ENCODE measurements at regions not wholly inside any gene's neighbourhood (a gene's known extent, or its start where the extent isn't known, plus 50 kb on each side); places are given as distances from the start of the nearest gene placed in this dataset.
"Not testable (repeated sequence)": the region's sequence is repeated elsewhere in the genome, so short reads cannot be mapped to it uniquely, and the experiment has no call there.

DNA sequence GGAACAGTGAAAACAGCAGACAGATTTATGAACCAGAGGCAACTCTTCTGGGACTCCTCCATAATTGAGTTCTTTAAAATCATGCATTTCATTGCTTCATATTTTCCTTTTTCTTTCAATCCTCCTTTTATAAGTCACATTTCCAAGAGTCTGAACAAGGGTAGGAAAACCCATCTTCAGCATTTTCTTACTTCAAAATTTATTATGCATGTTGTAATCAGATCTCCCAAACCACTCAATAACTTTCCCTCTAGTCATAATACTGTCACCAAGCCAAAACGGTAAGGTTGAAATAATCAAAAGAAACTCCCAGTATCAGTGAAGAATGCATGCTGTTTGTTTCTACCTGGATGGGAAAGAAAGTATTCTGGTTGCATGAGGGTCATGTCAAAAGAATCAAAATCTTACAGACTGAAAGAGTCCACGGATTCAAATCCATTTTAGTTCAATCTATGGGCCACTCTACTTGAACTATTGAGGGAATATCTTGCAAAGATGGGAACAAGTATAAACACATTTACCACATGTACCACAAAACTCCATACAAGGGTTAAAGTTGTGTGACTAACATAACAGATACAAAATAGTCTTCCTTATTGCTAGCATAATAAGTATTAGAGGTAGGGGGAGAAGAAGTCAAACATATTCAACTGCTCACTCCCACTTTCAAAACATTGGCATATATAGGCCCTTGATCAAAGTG lies 797.3 kb downstream of the MAT2B start:
- POLR2A ChIA-PET: no interaction called here
- Mint-ChIP-seq H3K36me3 (no peaks in the 10 kb centered on the region), H3K27me3 (no peaks in the 10 kb centered on the region), H3K4me3 (no peak overlapping the region), H3K9me3 (peaks cover 0 to 10% (median 2%) of the 10 kb centered on the region in 9 donors), H3K27ac (no peak overlapping the region), H3K4me1 (no peaks in the 10 kb centered on the region)
- DNase-seq (no peak), ATAC-seq (no peak)

DNA sequence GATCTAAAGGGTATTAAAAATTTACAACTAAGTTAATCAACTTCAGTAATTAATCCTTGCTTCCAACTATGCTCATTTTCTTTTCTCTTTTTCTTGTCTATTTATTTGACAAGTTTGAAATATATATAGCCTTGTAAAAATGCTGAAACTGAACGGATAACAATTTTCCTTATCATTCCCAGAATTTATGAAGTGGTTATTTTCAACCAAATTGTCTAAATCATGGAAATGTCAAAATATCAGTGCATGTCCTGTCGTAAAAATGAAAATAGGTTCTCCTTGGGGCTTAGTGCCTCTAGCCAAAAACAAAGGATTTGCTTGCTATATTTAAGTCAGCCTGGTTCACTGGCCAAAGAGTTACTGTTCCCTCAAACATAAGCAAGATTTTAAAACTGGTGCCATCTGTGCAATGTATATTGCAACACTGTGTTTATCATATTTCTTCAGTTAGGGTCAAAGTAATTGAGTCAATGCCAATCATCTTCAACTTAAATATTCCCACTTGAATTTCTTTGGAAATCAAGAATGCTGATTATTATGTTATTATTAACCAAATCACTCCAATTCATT lies 798.3 kb downstream of the MAT2B start:
- H3K4me1 Mint-ChIP-seq: no peaks in the 10 kb centered on the region
- peaks cover 0 to 10% (median 4%) of the 10 kb centered on the region in 9 donors for H3K9me3 Mint-ChIP-seq
- H3K36me3 Mint-ChIP-seq: no peaks in the 10 kb centered on the region
- DNase-seq (no peak), ATAC-seq (no peak)
- POLR2A ChIA-PET: no interaction called here
- no peaks in the 10 kb centered on the region for H3K27me3 Mint-ChIP-seq
- no peak overlapping the region for H3K4me3 Mint-ChIP-seq
- H3K27ac Mint-ChIP-seq: no peak overlapping the region

DNA sequence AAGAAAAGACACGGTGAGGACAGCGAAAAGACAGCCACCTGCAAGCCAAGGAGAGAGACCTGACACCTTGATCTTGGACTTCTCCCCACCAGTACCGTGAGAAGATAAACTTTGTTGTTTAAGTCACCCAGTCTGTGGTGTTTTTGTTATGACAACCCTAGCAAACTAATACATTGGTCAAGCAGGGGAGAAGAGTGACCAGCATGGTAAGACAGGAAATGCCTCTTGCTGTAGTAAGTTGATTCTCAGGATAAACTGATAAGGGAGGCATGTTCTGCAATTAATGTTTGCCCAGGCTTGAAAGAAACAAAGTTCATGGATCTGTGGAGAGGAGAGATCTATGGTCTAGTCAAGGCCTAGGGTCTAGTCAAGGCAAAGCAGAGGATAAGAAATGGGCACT lies 801.2 kb downstream of the MAT2B start:
- Mint-ChIP-seq H3K4me1 (no peaks in the 10 kb centered on the region), H3K4me3 (no peak overlapping the region), H3K36me3 (no peaks in the 10 kb centered on the region), H3K9me3 (peaks cover 0 to 10% (median 4%) of the 10 kb centered on the region in 9 donors), H3K27me3 (no peaks in the 10 kb centered on the region), H3K27ac (no peak overlapping the region)
- ATAC-seq (no peak), DNase-seq (no peak)
- POLR2A ChIA-PET: no interaction called here

DNA sequence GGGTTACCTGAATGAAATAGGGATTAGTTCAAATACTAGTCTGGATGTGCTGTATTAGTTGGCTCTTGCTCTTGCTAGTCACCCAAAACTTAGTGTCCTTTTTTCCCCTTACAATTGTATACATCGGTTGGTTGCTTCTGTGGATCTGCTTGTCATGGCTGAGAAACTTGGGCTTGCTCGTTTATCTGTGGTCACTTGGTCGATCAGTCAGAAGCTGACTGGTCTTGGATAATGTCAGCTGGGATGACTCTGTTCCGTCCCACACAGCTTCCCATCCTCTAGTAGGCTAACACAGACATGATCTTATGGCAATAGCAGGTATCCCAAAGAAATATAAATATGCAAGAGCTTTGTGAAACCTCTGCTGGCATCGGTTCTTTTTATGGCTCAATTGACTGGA lies 807.4 kb downstream of the MAT2B start:
- no peaks in the 10 kb centered on the region for H3K27me3 Mint-ChIP-seq
- DNase-seq (no peak), ATAC-seq (no peak)
- POLR2A ChIA-PET: no interaction called here
- H3K36me3 Mint-ChIP-seq: no peaks in the 10 kb centered on the region
- no peak overlapping the region for H3K4me3 Mint-ChIP-seq
- peaks cover 0 to 11% (median 2%) of the 10 kb centered on the region in 9 donors for H3K9me3 Mint-ChIP-seq
- no peaks in the 10 kb centered on the region for H3K4me1 Mint-ChIP-seq
- H3K27ac Mint-ChIP-seq: no peak overlapping the region

DNA sequence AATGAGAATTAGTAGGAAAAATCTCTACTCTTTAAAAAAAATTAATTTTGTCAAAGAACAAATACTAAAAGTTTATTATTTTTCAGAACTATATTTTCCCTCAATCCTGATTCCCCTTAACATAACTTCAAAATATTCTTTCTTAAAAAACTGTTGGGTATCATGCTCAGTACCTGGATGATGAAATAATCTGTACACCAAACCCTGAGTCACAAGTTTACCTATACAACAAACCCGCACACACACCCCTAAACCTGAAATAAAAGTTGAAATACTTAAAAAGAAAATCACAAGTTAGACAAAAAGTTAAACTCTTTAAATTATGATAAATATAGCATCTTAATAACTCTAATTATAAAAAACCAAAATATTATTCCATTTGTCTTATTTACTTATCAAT lies 812.3 kb downstream of the MAT2B start:
- Mint-ChIP-seq H3K4me1 (no peaks in the 10 kb centered on the region), H3K36me3 (no peaks in the 10 kb centered on the region), H3K9me3 (peaks cover 0 to 18% (median 2%) of the 10 kb centered on the region in 9 donors), H3K27me3 (no peaks in the 10 kb centered on the region), H3K4me3 (no peak overlapping the region), H3K27ac (no peak overlapping the region)
- POLR2A ChIA-PET: no interaction called here
- ATAC-seq (no peak), DNase-seq (no peak)

DNA sequence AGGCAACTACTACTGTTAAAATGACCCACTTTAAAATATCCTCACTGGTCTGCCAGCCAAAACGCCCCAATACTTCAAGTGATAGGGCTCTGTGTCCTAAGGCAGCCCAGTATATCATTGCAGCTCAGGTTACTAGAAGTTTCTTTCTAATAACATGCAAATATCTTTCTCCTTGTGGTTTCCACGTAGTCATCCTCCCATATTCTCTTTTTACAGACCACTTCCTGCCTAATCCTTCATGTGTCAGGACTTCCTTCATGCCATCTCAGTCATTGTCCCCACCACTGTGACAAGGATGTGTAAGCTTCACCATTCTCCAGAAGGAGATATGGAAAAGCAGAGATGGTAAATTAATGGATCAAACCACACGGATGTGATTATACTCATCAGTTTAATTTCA lies 813.7 kb downstream of the MAT2B start:
- POLR2A ChIA-PET: no interaction called here
- Mint-ChIP-seq H3K4me3 (no peak overlapping the region), H3K9me3 (peaks cover 0 to 18% (median 2%) of the 10 kb centered on the region in 9 donors), H3K27me3 (no peaks in the 10 kb centered on the region), H3K36me3 (no peaks in the 10 kb centered on the region), H3K4me1 (no peaks in the 10 kb centered on the region), H3K27ac (no peak overlapping the region)
- DNase-seq (no peak), ATAC-seq (no peak)

DNA sequence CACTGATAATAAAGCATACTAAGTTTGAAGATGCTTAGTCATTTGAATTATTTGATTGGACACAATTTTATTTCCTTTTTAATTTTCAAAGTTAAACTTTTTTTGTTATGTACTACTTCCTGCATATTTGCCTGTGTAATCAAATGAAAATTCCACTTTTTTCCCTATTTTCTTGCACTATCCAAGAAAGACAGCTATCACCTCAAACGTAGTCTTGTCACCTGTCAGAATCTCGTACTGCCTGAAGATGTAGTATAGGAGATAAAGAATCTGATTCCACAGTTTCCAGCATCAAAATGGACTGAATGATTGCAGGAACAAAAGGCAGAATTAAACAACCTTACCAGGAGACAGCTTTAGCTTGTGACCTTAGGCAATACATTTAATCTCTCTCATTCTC lies 818.8 kb downstream of the MAT2B start:
- POLR2A ChIA-PET: no interaction called here
- Mint-ChIP-seq H3K27ac (no peak overlapping the region), H3K27me3 (no peaks in the 10 kb centered on the region), H3K4me1 (no peaks in the 10 kb centered on the region), H3K36me3 (peaks cover 0 to 10% (median 0%) of the 10 kb centered on the region in 3 donors), H3K9me3 (peaks cover 6 to 38% (median 18%) of the 10 kb centered on the region in 9 donors), H3K4me3 (no peak overlapping the region)
- no peak for ATAC-seq
- DNase-seq: no peak

DNA sequence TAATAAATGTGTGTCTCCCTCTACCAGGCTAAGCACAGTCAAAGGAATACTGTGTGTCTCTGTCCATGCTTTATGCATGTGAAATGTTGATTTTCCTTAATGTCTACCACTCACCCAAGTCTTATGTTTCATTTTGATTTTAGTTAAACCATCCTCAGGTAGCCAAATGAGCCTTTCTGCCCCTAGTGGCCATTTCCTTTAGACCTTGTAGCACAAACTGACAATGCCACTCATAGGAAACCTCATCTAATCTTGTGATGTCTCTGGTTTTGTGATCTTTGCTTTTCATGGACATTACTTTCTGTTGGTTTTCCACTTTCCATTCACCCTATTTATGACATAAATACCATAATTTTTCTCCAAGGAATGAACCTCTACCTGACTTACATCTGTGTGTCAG lies 820.8 kb downstream of the MAT2B start:
- H3K27ac Mint-ChIP-seq: no peak overlapping the region
- no peak for ATAC-seq
- no peak overlapping the region for H3K4me3 Mint-ChIP-seq
- peaks cover 0 to 10% (median 0%) of the 10 kb centered on the region in 3 donors for H3K36me3 Mint-ChIP-seq
- H3K27me3 Mint-ChIP-seq: no peaks in the 10 kb centered on the region
- no peak for DNase-seq
- POLR2A ChIA-PET: no interaction called here
- H3K4me1 Mint-ChIP-seq: no peaks in the 10 kb centered on the region
- H3K9me3 Mint-ChIP-seq: peaks cover 5 to 24% (median 18%) of the 10 kb centered on the region in 9 donors

DNA sequence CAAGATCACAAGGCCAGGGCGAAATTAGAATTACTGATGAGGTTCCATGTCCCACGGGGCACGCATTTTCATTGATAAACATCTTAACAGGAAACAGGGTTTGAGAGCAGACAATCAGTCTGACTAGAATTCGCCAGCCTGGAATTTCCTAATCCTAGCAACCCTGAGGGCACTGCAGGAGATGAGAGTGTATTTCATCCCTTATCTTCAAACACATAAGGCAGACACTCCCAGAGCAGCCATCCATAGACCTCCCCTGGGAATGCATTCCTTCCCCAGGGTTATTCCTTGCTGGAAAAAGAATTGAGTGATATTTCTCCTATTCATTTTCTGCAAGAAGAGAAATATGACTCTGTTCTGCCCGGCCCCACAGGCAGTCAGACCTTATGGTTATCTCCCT lies 821.7 kb downstream of the MAT2B start:
- H3K9me3 Mint-ChIP-seq: peaks cover 5 to 22% (median 14%) of the 10 kb centered on the region in 9 donors
- H3K4me1 Mint-ChIP-seq, POLR2A ChIA-PET, DNase-seq, H3K27ac Mint-ChIP-seq, H3K36me3 Mint-ChIP-seq, H3K4me3 Mint-ChIP-seq, H3K27me3 Mint-ChIP-seq, ATAC-seq: not testable (repeated sequence)

DNA sequence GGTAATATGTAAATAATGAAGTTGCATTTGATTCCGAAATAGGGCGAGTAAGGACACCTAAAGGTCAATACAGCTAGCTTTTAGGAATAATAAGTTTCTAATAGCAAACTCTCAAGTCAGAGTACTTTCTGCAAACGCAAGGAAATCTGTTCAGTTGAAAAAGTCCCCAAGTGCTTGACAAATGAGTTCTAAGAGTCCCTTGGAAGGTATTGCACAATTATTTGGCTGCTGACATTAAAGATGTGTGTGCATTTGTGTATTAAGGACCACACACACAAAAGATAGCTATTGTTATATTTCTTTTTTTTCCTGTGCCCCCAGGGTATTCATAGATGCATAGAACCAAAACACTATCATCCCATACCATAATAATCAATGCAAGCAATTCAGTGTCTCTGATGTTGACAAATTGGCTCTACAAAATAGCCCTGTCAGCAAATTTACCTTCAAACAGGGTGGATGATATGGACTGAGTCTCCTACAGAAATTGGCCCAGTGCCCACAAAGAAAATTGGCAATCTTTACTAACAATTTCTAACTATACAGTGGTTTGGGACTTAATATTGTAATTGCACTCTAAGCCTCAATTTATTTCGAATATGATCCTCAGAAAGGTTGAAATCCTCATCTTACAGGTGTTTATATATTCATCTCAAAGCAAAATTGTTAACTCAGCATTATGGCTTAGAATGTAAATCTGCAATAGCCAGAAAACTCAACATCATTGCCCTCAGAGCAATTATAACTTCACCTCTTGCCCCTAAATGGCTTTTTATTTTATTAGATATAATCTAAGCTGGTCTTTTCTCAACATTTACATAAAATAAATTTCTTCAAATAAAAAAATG lies 827.2 kb downstream of the MAT2B start:
- Mint-ChIP-seq H3K9me3 (peaks cover 0 to 14% (median 2%) of the 10 kb centered on the region in 9 donors), H3K27ac (no peak overlapping the region), H3K4me3 (no peak overlapping the region), H3K4me1 (no peaks in the 10 kb centered on the region), H3K36me3 (no peaks in the 10 kb centered on the region), H3K27me3 (no peaks in the 10 kb centered on the region)
- DNase-seq (no peak), ATAC-seq (no peak)
- POLR2A ChIA-PET: no interaction called here

DNA sequence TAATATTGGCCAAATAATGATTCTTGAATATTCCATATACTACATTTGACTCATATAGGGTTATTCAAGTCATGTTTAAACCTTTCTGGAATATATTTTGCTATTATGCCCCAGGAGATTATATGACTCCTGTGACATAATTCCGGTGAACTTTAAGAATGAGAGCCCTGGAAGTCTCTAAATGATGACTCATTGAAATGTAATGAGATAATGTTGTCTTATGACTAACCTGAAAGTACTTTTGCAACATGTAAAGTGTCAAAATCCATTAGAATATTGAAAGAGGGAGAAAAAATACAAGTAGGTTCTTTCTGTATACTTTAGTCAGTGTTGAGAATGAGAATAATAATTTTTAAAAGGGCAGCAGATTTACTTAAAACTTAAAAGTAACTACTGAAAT lies 830.4 kb downstream of the MAT2B start:
- DNase-seq (no peak), ATAC-seq (no peak)
- Mint-ChIP-seq H3K9me3 (peaks cover 0 to 15% (median 4%) of the 10 kb centered on the region in 9 donors), H3K27me3 (no peaks in the 10 kb centered on the region), H3K4me3 (no peak overlapping the region), H3K4me1 (no peaks in the 10 kb centered on the region), H3K36me3 (no peaks in the 10 kb centered on the region), H3K27ac (no peak overlapping the region)
- POLR2A ChIA-PET: no interaction called here

DNA sequence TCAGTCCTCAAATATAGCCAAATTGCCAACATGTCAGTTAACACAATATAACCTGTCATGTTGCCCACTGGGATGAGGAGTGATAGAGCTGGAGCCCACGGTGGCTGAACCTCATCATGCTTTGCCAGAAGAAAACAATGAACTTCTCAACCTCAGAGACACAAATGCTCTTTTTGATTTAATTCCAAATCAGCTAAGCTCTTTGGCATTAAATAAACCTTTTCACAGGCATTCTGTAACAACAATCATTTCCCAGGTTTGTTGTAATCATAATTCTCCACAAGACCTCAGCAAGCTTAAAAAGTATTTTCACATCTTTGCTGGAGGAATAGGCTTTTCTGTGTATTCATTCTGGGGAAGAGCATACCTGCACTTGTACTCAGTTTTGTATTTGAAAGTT lies 830.9 kb downstream of the MAT2B start:
- no peak overlapping the region for H3K27ac Mint-ChIP-seq
- ATAC-seq: no peak
- H3K36me3 Mint-ChIP-seq: no peaks in the 10 kb centered on the region
- no peak for DNase-seq
- peaks cover 0 to 15% (median 4%) of the 10 kb centered on the region in 9 donors for H3K9me3 Mint-ChIP-seq
- no peak overlapping the region for H3K4me3 Mint-ChIP-seq
- POLR2A ChIA-PET: no interaction called here
- no peaks in the 10 kb centered on the region for H3K27me3 Mint-ChIP-seq
- no peaks in the 10 kb centered on the region for H3K4me1 Mint-ChIP-seq

DNA sequence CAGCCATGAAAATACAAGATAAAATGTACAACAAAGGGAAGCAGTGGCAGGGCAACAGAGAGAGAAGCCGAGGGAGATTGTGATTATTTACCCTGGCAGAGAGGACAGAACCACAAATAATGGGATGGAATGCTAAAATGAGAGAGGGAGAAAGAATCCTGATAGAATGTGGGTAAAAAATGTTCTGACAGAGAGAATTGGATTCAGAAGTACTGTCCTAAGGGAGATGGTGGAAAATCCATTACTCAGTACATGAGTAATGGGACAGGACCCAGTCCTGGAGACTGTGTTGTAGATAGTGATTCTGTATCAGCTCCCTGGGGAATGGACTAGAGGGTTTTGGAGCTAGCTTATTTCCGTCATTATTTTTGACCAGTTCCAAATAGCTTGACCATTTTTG lies 831.5 kb downstream of the MAT2B start:
- no peak for DNase-seq
- ATAC-seq: no peak
- Mint-ChIP-seq H3K9me3 (peaks cover 0 to 15% (median 4%) of the 10 kb centered on the region in 9 donors), H3K4me1 (no peaks in the 10 kb centered on the region), H3K27me3 (no peaks in the 10 kb centered on the region), H3K27ac (no peak overlapping the region), H3K4me3 (no peak overlapping the region), H3K36me3 (no peaks in the 10 kb centered on the region)
- POLR2A ChIA-PET: no interaction called here
